ENCODE measurements at regions not wholly inside any gene's neighbourhood (a gene's known extent, or its start where the extent isn't known, plus 50 kb on each side); places are given as distances from the start of the nearest gene placed in this dataset.
A peak's percentile ranks its signal among the peaks of the same experiment; 100 is the strongest.
"Not testable (repeated sequence)": the region's sequence is repeated elsewhere in the genome, so short reads cannot be mapped to it uniquely, and the experiment has no call there.

GRCh38 chr10:3253974-3254373, 81.4 kb upstream of the PITRM1 start:
- DNase-seq = not testable (repeated sequence)

GRCh38 chr10:3251172-3251571, 78.6 kb upstream of the PITRM1 start:
- DNase-seq = no peak

GRCh38 chr10:3249307-3249889, 76.8 kb upstream of the PITRM1 start:
- no peak for DNase-seq

DNA sequence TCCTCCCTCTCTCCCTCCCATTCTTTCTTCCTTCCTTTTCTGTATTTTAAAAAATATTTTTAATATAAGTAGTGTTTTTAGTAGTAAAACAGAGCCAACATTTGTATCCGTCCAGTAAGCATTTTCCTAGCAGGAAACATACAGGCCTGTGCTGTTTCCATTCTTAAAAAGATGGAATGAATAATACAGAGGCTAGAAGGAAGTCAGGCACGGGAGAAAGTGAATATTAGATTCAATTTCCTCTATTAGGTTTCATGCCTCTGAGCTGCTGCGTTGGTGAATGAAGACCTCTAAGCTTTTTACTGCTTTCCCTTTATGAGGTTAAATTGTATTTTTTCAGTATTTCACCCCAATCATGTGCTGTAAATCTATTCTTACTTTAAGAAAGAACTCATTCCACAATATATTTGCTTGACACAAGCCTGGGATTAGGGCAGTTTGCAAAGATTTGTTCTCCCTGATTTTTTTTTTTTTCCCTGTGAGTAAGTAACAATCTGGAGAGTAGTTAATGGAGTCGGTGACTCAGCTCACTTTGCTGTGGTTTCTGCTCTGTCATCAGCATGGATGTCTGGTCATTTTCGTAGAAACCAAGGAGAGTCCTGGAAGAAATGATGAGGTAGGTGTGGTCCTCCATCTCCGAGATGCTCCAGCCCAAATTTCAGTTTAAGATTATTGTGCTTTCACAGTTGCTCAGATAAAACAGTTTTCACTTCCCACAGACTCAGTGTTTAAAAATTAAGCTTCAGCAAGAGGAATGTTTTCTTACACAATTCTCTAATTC, 76.1 kb upstream of the PITRM1 start:
- DNase-seq = no peak

DNA sequence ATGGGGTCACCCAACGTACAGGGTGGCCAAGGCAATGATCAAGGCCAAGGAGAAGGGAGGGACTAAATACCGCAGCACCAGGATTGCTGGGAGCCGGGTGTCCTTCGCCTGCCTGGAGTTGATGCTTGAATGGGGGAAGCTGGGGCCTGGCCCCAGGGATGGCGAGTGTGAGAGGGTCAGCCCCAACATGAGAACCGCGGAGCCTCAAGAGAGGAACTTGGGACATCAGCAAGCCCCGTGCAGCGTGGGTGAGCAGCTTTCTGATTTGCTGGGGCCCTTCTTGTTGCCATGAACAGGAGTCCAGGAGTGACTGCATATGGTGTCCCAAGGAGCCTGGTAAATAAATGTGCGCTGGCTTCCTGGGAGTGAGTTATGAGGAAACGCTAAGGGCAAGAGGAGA, 72.8 kb upstream of the PITRM1 start:
- no peak for DNase-seq

GRCh38 chr10:3241967-3242650, 69.5 kb upstream of the PITRM1 start:
- no peak for DNase-seq

DNA sequence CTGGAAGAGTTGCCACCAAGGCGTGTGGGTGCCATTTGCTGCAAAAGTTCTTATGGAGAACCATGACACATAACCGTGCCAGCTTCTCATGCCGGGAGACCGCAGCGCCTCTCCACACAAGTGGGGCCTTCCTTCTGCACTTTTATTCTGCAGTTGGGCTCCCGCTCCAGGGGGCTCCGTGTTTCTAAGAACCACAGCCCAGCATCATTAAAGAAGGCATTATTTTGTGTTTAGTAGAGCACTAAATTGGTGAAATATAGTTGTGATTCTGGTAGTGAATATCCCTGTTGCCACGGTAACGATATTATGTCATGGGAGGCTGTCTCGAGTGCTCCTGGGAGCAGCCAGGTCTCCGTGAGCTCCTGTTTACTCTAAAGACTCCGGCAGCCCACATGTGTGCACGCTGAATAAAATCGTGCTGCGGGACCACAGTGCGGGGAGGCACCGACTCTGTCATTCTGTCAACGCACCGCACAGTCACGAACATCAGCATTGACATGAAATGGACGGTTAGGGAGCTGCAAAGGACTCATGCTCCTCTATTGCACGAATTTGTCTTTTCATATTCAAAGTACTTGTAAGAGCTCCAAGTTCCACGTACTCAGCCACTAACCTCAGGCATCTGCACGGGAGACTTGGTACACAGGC, 68.8 kb upstream of the PITRM1 start:
- DNase-seq = peak; percentile 38

- DNase-seq = no peak
These were observed 67.6 kb upstream of the PITRM1 start for GRCh38 chr10:3239920-3240894.

DNA sequence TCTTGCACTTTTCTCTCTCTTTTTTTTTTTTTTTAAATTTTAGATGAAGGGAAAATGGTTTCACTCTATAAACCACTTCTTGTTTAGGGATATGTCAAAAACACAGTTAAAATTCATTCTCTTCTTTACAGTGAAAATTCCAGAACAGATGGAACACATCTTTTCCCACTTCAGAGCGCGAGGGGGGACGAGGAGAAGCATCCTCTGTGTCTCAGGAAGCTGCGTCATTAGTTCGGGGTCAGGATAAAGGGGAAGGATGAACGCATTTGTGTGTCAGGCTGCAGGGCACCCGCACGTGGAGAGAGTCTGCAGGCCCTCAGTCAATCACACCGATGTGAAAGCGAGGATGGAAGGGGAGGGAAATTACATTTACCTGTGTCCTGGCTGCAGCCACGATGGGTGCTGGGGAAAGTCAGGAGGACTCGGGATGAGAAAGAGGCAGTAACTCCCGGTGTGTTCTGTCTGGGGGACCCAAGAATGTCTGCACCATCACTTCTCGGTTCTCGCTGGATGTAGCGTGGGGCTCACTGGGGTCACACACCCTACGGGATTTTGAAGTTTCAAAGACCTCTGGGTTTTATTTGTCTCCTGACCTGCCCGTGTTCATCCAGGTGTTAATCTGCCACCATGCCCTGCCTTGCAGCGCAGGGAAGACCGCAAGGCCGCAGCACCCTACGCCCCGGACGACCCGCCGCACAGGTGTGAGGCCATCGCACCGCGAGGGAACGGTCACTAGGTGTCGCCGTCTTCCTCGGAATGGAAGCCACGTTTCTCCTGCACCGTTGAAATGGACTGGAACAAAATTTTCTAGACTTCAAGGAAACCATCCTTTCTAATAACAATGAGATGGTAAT, 66.7 kb upstream of the PITRM1 start:
- DNase-seq = peak; percentile 86

- no peak for DNase-seq
These were observed 65.7 kb upstream of the PITRM1 start for GRCh38 chr10:3238115-3238871.

- no peak for DNase-seq
These were observed 64.9 kb upstream of the PITRM1 start for GRCh38 chr10:3237530-3237929.

DNA sequence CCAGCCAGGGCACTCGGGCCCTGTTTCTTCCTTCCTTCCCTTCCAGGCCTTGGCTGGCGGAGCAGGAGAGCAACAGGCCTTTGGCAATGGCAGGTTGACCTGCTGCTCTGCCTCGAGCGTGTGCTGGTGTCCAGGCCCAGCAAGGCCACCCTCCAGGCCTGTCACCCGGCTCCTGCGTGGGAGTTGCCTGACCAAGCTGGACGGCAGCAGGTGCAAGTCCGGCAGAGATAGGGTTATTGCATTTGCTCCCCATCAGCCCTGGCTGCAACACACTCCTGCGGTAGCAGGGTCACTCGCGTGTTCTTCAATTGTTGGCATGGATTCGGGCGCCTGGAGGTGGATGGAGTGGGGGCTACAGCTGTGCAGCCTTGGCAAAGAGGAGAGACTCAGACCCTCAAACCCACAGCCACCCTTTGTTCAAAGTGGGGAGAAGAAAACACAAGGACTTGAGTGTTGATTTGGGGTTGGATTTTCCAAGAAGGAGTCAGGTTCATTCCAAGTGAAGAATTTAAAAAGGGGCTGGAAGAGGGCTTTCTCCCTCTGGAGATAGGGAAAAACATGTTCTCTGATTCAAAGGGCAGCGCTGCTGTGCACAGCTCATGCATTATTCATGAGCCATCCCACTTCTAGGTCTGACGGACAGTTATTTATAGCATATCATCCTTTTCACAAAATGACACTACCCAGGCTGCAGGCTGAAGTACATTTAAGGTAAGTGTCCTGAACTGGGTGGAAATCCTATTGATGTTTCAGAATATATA, 64.2 kb upstream of the PITRM1 start:
- DNase-seq = peak; percentile 45

DNA sequence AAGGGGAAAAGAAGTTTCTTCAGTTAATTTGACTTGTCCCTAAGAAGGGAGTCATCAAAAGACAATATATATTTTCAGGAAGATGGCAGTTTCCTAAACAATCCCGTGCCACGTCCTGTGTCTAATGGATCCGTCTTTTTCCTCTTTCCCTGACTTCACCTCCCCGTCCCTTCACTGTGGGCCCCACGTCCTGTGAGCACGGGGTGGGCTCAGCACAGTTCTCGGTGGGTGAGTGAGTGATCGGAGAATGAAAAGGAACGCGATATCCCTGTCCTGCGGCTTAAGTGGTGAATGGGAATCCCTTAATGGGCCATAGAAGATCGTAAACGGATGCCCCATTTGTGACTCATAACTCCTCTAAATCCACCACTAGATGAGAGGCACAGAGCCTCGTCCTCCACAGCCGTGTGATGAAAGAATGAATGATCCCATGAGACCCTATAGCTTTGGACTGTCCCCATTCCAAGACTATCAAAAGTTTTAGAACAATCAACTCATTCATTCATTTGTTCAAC, 63.5 kb upstream of the PITRM1 start:
- DNase-seq = no peak

GRCh38 chr10:3235395-3235794, 62.8 kb upstream of the PITRM1 start:
- no peak for DNase-seq

- DNase-seq = no peak
These were observed 61.0 kb upstream of the PITRM1 start for GRCh38 chr10:3233486-3233990.

- DNase-seq = no peak
These were observed 59.6 kb upstream of the PITRM1 start for GRCh38 chr10:3231951-3232730.

GRCh38 chr10:3229815-3230214, 57.2 kb upstream of the PITRM1 start:
- no peak for DNase-seq

DNA sequence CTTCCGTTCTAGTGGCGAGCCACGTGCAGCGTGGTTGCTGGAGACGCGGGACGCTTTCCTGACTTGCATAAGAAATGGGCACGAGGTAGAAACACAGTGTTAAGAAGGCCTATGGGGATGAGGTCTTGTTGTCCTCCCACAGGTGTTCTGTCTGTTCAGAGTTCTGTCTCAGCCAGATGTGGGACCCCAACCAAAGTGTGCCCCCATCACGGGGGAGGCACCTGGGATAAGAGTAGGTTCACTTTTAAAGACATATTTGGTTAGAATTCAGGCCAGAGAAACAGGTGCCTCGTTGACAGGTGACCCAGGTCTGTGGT, 56.0 kb upstream of the PITRM1 start:
- no peak for DNase-seq
